GM12872 (cell line): ENCODE measurements at regions not wholly inside any gene's neighbourhood (a gene's known extent, or its start where the extent isn't known, plus 50 kb on each side); places are given as distances from the start of the nearest gene placed in this dataset.

Experiments
- TF ChIP-seq, protein P1 (sequence below): IDR thresholded peaks from 3 replicates; pipeline ENCODE4 v1.5.1; 2011; ENCODE audit warnings: low read depth, mild to moderate bottlenecking, low read length, moderate library complexity; ENCODE audit not compliant: insufficient read depth

GRCh38 chr5:34475249-34475966 is 180.7 kb upstream of the RAI14 start:
- TF ChIP-seq, protein P1, sequence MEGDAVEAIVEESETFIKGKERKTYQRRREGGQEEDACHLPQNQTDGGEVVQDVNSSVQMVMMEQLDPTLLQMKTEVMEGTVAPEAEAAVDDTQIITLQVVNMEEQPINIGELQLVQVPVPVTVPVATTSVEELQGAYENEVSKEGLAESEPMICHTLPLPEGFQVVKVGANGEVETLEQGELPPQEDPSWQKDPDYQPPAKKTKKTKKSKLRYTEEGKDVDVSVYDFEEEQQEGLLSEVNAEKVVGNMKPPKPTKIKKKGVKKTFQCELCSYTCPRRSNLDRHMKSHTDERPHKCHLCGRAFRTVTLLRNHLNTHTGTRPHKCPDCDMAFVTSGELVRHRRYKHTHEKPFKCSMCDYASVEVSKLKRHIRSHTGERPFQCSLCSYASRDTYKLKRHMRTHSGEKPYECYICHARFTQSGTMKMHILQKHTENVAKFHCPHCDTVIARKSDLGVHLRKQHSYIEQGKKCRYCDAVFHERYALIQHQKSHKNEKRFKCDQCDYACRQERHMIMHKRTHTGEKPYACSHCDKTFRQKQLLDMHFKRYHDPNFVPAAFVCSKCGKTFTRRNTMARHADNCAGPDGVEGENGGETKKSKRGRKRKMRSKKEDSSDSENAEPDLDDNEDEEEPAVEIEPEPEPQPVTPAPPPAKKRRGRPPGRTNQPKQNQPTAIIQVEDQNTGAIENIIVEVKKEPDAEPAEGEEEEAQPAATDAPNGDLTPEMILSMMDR = no peak

GRCh38 chr5:34476941-34477565 is 179.1 kb upstream of the RAI14 start:
- TF ChIP-seq, protein P1 = no peak

DNA sequence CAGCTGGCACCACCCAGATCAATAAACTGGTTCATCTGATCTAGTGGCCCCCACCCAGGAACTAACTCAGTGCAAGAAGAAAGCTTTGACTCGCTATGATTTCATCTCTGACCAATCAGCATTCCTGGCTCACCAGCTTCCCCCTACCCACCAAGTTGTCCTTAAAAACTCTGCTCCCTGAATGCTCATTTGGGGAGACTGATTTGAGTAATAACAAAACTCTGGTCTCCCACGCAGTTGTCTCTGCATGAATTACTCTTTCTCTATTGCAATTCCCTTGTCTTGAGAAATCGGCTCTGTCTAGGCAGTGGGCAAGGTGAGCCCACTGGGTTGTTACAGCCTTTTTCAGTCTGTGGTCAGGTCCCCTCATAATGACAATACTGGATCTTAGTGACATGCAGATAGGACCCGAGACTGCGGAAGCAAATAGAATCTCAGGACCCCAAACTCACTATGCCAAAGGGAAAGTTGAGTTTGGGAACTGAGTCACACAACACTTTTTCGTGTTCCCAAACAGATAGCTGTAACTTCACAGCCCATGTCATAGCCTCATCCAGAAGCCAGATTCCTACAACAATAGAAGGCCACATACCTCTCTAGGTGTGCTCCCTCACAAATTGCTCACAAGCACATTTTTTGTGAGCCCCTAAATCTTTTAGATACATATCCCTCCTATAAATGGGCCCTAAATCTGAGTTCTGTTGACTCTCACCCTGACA is 175.2 kb upstream of the RAI14 start:
- TF ChIP-seq, protein P1 = no peak

DNA sequence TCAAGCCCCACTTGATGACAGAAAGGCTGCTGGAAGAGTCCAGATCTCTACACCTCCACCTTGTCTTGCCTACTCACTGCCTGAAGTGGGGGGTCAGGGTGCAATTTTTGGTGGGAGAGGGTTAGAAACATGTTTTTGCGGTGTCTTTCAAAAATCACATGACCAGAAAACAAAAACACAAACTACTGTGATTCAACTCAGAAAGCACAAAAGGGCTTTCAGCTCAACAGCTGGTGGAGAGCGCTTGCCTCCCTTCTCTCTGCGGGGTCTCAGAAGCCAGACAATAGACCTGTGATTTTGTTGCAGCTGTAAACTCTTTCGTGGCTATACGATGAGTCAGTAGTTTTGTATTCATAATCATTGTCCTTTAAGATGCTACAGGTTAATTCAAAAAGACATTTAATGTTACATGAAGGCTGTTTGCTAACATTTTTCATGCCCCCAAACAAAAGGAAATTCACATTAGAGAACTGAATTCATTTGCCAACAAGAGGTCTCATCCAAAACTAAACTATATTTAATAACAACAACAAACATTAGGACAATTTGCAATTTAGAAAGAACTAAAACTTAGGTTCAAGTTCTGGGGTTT is 172.6 kb upstream of the RAI14 start:
- TF ChIP-seq, protein P1 = no peak

GRCh38 chr5:34484216-34484920 is 171.8 kb upstream of the RAI14 start:
- TF ChIP-seq, protein P1 = no peak

GRCh38 chr5:34485768-34486030 is 170.4 kb upstream of the RAI14 start:
- TF ChIP-seq, protein P1 = no peak
